ENCODE measurements at regions not wholly inside any gene's neighbourhood (a gene's known extent, or its start where the extent isn't known, plus 50 kb on each side); places are given as distances from the start of the nearest gene placed in this dataset.
"Not testable (repeated sequence)": the region's sequence is repeated elsewhere in the genome, so short reads cannot be mapped to it uniquely, and the experiment has no call there.

DNA sequence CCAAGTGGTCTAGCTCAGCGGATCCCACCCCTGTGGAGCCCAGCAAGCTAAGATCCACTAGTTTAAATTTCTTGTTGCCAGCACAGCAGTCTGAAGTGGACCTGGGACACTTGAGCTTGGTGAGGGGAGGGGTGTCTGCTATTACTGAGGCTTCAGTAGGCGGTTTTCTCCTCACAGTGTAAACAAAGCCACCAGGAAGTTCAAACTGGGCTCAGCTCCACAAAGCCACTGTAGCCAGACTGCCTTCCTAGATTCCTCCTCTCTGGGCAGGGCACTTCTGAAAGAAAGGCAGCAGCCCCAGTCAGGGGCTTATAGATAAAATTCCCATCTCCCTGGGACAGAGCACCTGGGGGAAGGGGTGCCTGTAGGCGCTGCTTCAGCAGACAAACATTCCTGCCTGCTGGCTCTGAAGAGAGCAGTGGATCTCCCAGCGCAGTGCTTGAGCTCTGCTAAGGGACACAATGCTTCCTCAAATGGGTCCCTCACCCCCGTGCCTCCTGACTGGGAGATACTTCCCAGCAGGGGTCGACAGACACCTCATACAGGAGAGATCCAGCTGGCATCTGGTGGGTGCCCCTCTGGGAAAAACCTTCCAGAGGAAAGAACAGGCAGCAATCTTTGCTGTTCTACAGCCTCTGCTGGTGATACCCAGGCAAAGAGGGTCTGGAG, 148.6 kb upstream of the PDE4D start:
- not testable (repeated sequence) for H3K4me1 ChIP-seq (ENCODE audit: control insufficient read depth in 1 of 2, insufficient read depth in 2 of 2, low read length in 2 of 2); H3K9ac ChIP-seq (ENCODE audit: low read depth in 1 of 2, low read length in 2 of 2); H3K9me3 ChIP-seq (ENCODE audit: control insufficient read depth in 1 of 2, low read length in 2 of 2); H3K36me3 ChIP-seq (ENCODE audit: control insufficient read depth in 1 of 2, insufficient read depth in 2 of 2, low read length in 2 of 2); H3K4me3 ChIP-seq (ENCODE audit: low read depth in 1 of 2, low read length in 2 of 2); H3K27ac ChIP-seq (ENCODE audit: low read depth, low read length); H3K27me3 ChIP-seq (ENCODE audit: control insufficient read depth in 1 of 2, insufficient read depth in 2 of 2, low read length in 2 of 2)

DNA sequence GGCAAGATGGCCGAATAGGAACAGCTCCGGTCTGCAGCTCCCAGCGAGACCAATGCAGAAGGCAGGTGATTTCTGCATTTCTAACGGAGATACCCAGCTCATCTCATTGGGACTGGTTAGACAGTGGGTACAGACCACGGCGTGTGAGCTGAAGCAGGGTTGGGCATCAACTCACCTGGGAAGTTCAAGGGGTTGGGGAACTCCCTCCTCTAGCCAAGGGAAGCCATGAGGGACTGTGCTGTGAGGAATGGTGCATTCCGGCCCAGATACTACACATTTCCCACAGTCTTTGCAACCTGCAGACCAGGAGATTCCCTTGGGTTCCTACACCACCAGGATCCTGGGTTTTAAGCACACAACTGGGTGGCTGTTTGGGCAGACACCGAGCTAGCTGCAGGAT, 148.0 kb upstream of the PDE4D start:
- H3K9ac ChIP-seq (ENCODE audit: low read depth in 1 of 2, low read length in 2 of 2); H3K27ac ChIP-seq (ENCODE audit: low read depth, low read length); H3K9me3 ChIP-seq (ENCODE audit: control insufficient read depth in 1 of 2, low read length in 2 of 2); H3K4me3 ChIP-seq (ENCODE audit: low read depth in 1 of 2, low read length in 2 of 2); H3K27me3 ChIP-seq (ENCODE audit: control insufficient read depth in 1 of 2, insufficient read depth in 2 of 2, low read length in 2 of 2); H3K4me1 ChIP-seq (ENCODE audit: control insufficient read depth in 1 of 2, insufficient read depth in 2 of 2, low read length in 2 of 2); H3K36me3 ChIP-seq (ENCODE audit: control insufficient read depth in 1 of 2, insufficient read depth in 2 of 2, low read length in 2 of 2): not testable (repeated sequence)

DNA sequence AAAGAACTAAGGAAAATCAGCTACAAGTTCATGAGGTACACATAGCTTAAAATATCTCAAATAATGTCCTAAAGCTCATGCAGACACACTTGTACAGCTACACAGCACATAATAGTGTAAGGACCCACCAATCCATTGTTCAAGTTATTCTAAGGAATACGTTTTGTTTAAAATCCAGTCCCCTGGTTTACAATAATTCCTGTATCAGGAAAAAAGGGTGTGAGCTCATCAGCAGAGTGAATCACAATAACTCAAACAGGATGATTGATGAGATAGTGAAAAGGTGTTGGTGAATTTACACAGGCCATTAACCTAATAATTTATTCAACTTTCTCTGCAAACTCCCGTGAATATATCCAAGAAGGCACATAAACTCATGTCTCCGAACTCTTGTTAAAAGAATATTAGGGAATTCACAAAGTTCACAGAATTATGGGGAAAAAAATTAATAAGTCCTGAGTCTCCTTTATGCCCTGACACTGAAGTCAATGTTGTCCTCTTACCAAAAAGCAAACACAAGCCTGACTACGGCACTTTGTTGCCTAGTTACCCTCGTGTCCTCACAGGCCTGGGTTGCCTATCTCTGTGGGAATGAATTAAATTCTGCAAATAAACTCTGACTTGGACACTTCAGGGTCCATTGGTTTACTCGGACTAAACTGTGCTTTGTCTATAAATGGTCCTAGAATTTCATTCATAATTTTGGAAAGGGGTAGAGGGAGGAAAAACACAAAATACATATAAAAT, 142.8 kb upstream of the PDE4D start:
- Histone ChIP-seq H3K9me3 (ENCODE audit: control insufficient read depth in 1 of 2, low read length in 2 of 2) (no peaks in the 10 kb centered on the region), H3K4me1 (ENCODE audit: control insufficient read depth in 1 of 2, insufficient read depth in 2 of 2, low read length in 2 of 2) (no peaks in the 10 kb centered on the region), H3K4me3 (ENCODE audit: low read depth in 1 of 2, low read length in 2 of 2) (no peak overlapping the region), H3K27ac (ENCODE audit: low read depth, low read length) (no peak overlapping the region), H3K36me3 (ENCODE audit: control insufficient read depth in 1 of 2, insufficient read depth in 2 of 2, low read length in 2 of 2) (no peaks in the 10 kb centered on the region), H3K9ac (ENCODE audit: low read depth in 1 of 2, low read length in 2 of 2) (no peak overlapping the region), H3K27me3 (ENCODE audit: control insufficient read depth in 1 of 2, insufficient read depth in 2 of 2, low read length in 2 of 2) (no peaks in the 10 kb centered on the region)

DNA sequence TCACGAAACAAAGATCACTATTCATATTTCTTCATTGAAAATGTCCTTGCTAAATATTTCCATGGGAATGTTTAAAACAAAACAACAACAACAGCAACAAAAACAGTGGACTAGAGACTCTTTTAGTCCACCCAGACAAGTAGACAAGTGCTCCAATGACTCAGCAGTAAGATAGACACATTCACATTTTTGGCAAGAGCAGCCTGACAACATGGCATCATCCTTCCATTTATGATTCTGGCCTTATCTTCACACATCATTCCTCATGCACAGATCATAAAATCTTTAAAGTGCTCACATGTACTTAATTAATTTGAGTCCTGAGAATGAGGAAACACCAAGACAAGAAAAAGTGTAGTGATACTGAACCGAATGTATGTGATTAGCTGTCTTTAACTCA, 132.6 kb upstream of the PDE4D start:
- H3K4me3 ChIP-seq (ENCODE audit: low read depth in 1 of 2, low read length in 2 of 2): no peak overlapping the region
- no peaks in the 10 kb centered on the region for H3K27me3 ChIP-seq (ENCODE audit: control insufficient read depth in 1 of 2, insufficient read depth in 2 of 2, low read length in 2 of 2)
- H3K9me3 ChIP-seq (ENCODE audit: control insufficient read depth in 1 of 2, low read length in 2 of 2): no peaks in the 10 kb centered on the region
- no peak overlapping the region for H3K9ac ChIP-seq (ENCODE audit: low read depth in 1 of 2, low read length in 2 of 2)
- no peak overlapping the region for H3K27ac ChIP-seq (ENCODE audit: low read depth, low read length)
- H3K36me3 ChIP-seq (ENCODE audit: control insufficient read depth in 1 of 2, insufficient read depth in 2 of 2, low read length in 2 of 2): no peaks in the 10 kb centered on the region
- H3K4me1 ChIP-seq (ENCODE audit: control insufficient read depth in 1 of 2, insufficient read depth in 2 of 2, low read length in 2 of 2): no peaks in the 10 kb centered on the region

DNA sequence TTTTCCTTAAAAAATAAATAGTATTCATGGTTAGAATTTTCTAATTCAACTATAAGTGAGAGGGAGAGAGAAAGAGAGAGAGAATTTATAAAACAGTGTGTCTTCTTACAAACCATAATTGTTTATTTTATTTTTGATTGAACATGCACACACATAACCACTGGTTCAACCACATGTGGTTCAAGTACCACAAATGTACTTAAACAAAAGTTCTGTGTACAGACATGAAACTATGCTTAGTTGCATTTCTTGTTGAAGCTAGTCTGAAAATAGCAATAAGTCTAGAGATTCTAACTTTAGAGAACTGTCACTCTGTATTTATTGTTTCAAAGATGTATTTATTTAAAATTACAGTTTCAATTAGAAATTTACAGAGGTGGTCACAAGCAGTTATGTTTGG, 130.6 kb upstream of the PDE4D start:
- H3K27me3 ChIP-seq (ENCODE audit: control insufficient read depth in 1 of 2, insufficient read depth in 2 of 2, low read length in 2 of 2): no peaks in the 10 kb centered on the region
- H3K4me1 ChIP-seq (ENCODE audit: control insufficient read depth in 1 of 2, insufficient read depth in 2 of 2, low read length in 2 of 2): no peaks in the 10 kb centered on the region
- no peak overlapping the region for H3K4me3 ChIP-seq (ENCODE audit: low read depth in 1 of 2, low read length in 2 of 2)
- H3K9ac ChIP-seq (ENCODE audit: low read depth in 1 of 2, low read length in 2 of 2): no peak overlapping the region
- no peak overlapping the region for H3K27ac ChIP-seq (ENCODE audit: low read depth, low read length)
- H3K9me3 ChIP-seq (ENCODE audit: control insufficient read depth in 1 of 2, low read length in 2 of 2): no peaks in the 10 kb centered on the region
- no peaks in the 10 kb centered on the region for H3K36me3 ChIP-seq (ENCODE audit: control insufficient read depth in 1 of 2, insufficient read depth in 2 of 2, low read length in 2 of 2)

DNA sequence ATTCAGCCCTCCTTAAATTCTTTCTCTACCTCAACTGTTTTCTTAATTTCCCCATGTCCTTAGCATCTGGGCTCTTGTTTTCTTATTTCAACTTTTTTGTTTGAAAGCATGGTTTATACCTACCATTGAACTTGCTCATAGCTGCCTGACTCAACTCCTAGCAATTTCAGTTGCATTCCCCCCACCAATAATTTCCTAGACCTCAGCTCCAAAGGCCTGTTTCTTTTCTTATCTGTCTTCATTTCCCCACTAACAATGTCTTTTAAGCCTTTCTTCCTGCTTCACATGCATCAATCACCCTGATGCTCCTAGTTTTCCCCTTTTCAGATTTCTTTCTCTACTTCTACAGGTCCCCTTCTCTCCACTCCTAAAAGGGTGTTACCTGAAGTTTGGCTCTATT, 129.7 kb upstream of the PDE4D start:
- H3K36me3 ChIP-seq (ENCODE audit: control insufficient read depth in 1 of 2, insufficient read depth in 2 of 2, low read length in 2 of 2): no peaks in the 10 kb centered on the region
- H3K9me3 ChIP-seq (ENCODE audit: control insufficient read depth in 1 of 2, low read length in 2 of 2): no peaks in the 10 kb centered on the region
- H3K27me3 ChIP-seq (ENCODE audit: control insufficient read depth in 1 of 2, insufficient read depth in 2 of 2, low read length in 2 of 2): no peaks in the 10 kb centered on the region
- no peak overlapping the region for H3K9ac ChIP-seq (ENCODE audit: low read depth in 1 of 2, low read length in 2 of 2)
- H3K4me1 ChIP-seq (ENCODE audit: control insufficient read depth in 1 of 2, insufficient read depth in 2 of 2, low read length in 2 of 2): no peaks in the 10 kb centered on the region
- H3K4me3 ChIP-seq (ENCODE audit: low read depth in 1 of 2, low read length in 2 of 2): no peak overlapping the region
- H3K27ac ChIP-seq (ENCODE audit: low read depth, low read length): no peak overlapping the region

DNA sequence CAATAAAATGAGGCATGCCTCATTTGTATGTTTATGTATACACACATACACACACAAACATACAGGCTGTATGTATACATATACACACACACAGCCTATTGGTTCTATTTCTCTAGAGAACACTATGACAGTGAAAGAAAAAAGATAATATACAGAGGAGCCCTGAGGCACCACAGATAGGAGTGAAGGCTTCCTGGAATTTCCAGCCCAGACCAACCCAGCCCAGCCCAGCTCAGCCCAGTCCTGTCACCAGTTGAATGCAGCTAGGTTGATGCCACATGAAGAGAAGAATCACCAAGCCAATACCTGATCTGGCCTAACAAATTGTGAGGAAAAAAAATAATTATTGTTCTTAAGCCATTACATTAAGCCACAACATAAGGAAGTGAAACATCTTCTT, 126.9 kb upstream of the PDE4D start:
- no peak overlapping the region for H3K27ac ChIP-seq (ENCODE audit: low read depth, low read length)
- H3K36me3 ChIP-seq (ENCODE audit: control insufficient read depth in 1 of 2, insufficient read depth in 2 of 2, low read length in 2 of 2): no peaks in the 10 kb centered on the region
- no peaks in the 10 kb centered on the region for H3K9me3 ChIP-seq (ENCODE audit: control insufficient read depth in 1 of 2, low read length in 2 of 2)
- H3K27me3 ChIP-seq (ENCODE audit: control insufficient read depth in 1 of 2, insufficient read depth in 2 of 2, low read length in 2 of 2): no peaks in the 10 kb centered on the region
- H3K4me3 ChIP-seq (ENCODE audit: low read depth in 1 of 2, low read length in 2 of 2): no peak overlapping the region
- H3K4me1 ChIP-seq (ENCODE audit: control insufficient read depth in 1 of 2, insufficient read depth in 2 of 2, low read length in 2 of 2): no peaks in the 10 kb centered on the region
- no peak overlapping the region for H3K9ac ChIP-seq (ENCODE audit: low read depth in 1 of 2, low read length in 2 of 2)

DNA sequence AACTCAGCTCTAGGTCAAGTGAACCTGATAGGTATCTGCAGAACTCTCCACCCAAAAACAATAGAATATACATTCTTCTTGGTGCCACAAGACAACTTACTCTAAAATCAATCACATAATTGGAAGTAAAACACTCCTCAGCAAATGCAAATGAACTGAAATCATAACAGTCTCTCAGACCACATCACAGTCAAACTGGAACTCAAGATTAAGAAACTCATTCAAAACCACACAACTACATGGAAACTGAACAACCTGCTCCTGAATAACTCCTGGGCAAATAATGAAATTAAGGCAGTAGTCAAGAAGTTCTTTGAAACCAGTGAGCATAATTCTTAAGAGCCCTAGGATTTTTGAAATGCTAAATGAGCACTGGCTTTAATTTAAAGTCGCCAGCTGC, 125.4 kb upstream of the PDE4D start:
- H3K27me3 ChIP-seq (ENCODE audit: control insufficient read depth in 1 of 2, insufficient read depth in 2 of 2, low read length in 2 of 2); H3K36me3 ChIP-seq (ENCODE audit: control insufficient read depth in 1 of 2, insufficient read depth in 2 of 2, low read length in 2 of 2); H3K9ac ChIP-seq (ENCODE audit: low read depth in 1 of 2, low read length in 2 of 2); H3K27ac ChIP-seq (ENCODE audit: low read depth, low read length); H3K4me1 ChIP-seq (ENCODE audit: control insufficient read depth in 1 of 2, insufficient read depth in 2 of 2, low read length in 2 of 2); H3K4me3 ChIP-seq (ENCODE audit: low read depth in 1 of 2, low read length in 2 of 2); H3K9me3 ChIP-seq (ENCODE audit: control insufficient read depth in 1 of 2, low read length in 2 of 2): not testable (repeated sequence)

DNA sequence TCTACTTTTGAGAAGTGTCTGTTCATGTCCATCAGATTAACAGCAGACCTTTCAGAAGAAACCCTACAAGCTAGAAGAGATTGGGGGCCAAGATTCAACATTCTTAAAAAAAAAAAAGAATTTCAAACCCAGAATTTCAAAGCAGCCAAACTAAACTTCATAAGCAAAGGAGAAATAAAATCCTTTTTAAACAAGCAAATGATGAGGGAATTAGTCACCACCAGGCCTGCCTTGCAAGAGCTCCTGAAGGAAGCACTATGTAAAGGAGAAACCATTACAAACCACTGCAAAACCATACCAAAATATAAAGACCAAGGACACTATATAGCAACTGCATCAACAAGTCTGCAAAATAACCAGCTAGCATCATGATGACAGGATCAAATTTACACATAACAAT, 124.6 kb upstream of the PDE4D start:
- Histone ChIP-seq H3K9ac (ENCODE audit: low read depth in 1 of 2, low read length in 2 of 2) (no peak overlapping the region), H3K4me3 (ENCODE audit: low read depth in 1 of 2, low read length in 2 of 2) (no peak overlapping the region), H3K27ac (ENCODE audit: low read depth, low read length) (no peak overlapping the region), H3K27me3 (ENCODE audit: control insufficient read depth in 1 of 2, insufficient read depth in 2 of 2, low read length in 2 of 2) (no peaks in the 10 kb centered on the region), H3K36me3 (ENCODE audit: control insufficient read depth in 1 of 2, insufficient read depth in 2 of 2, low read length in 2 of 2) (no peaks in the 10 kb centered on the region), H3K9me3 (ENCODE audit: control insufficient read depth in 1 of 2, low read length in 2 of 2) (no peaks in the 10 kb centered on the region), H3K4me1 (ENCODE audit: control insufficient read depth in 1 of 2, insufficient read depth in 2 of 2, low read length in 2 of 2) (no peaks in the 10 kb centered on the region)

DNA sequence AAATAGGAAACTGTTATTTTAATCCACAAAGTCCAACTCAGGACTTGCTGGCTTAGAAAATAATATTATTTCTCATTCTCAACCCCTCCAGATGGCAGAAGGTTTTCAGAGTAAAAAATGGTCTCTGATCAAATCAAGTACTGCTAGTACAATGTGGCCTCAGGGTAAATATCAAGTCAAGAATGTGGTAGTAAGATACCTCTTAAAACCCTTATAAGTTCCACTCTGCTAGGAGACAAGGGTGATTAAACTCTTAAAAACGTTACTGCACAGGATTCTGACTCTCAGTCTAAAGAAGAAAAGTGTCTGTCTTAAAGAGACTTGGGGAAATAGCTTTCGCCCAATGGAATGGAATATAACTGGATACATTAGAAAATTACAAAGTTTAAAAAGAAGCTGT, 120.8 kb upstream of the PDE4D start:
- Histone ChIP-seq H3K4me3 (ENCODE audit: low read depth in 1 of 2, low read length in 2 of 2) (no peak overlapping the region), H3K27ac (ENCODE audit: low read depth, low read length) (no peak overlapping the region), H3K27me3 (ENCODE audit: control insufficient read depth in 1 of 2, insufficient read depth in 2 of 2, low read length in 2 of 2) (no peaks in the 10 kb centered on the region), H3K4me1 (ENCODE audit: control insufficient read depth in 1 of 2, insufficient read depth in 2 of 2, low read length in 2 of 2) (no peaks in the 10 kb centered on the region), H3K9me3 (ENCODE audit: control insufficient read depth in 1 of 2, low read length in 2 of 2) (no peaks in the 10 kb centered on the region), H3K9ac (ENCODE audit: low read depth in 1 of 2, low read length in 2 of 2) (no peak overlapping the region), H3K36me3 (ENCODE audit: control insufficient read depth in 1 of 2, insufficient read depth in 2 of 2, low read length in 2 of 2) (no peaks in the 10 kb centered on the region)

Measured in duodenal mucosa (tissue), 2 donors.